DOHH2 (cell line): ENCODE measurements at regions not wholly inside any gene's neighbourhood (a gene's known extent, or its start where the extent isn't known, plus 50 kb on each side); places are given as distances from the start of the nearest gene placed in this dataset.

ENCODE experiments used
- H3F3A ChIP-seq: fragments of 200-600 bp; sonication (generic), shearing (Covaris generic); 2 replicates; pipeline ENCODE4 v1.6.0; 2016; ENCODE audit warnings: antibody characterized with exemption, mild to moderate bottlenecking; ENCODE audit not compliant: control insufficient read depth, insufficient read depth
- H3K27ac ChIP-seq: fragments of 200-600 bp; sonication (generic); 2 replicates; pipeline ENCODE4 v1.5.1; 2014; ENCODE audit warnings: low read depth, mild to moderate bottlenecking, low read length, moderate library complexity
- H3K27me3 ChIP-seq: fragments of 200-600 bp; sonication (generic); 2 replicates; pipeline ENCODE4 v1.6.1; 2014; ENCODE audit warnings: mild to moderate bottlenecking, low read length, mixed read lengths; ENCODE audit not compliant: control insufficient read depth
- H3K36me3 ChIP-seq: fragments of 200-600 bp; sonication (generic); 2 replicates; pipeline ENCODE4 v1.6.1; 2014; ENCODE audit warnings: mild to moderate bottlenecking, low read length, moderate library complexity, mixed read lengths; ENCODE audit not compliant: control insufficient read depth
- H3K4me1 ChIP-seq: fragments of 200-600 bp; sonication (generic); 2 replicates; pipeline ENCODE4 v1.6.1; 2014; ENCODE audit warnings: mild to moderate bottlenecking, low read length, mixed read lengths; ENCODE audit not compliant: control insufficient read depth
- H3K4me2 ChIP-seq: fragments of 200-600 bp; sonication (generic); 2 replicates; pipeline ENCODE4 v1.6.0; 2014; ENCODE audit warnings: mild to moderate bottlenecking, low read length, moderate library complexity
- H3K4me3 ChIP-seq: fragments of 200-600 bp; sonication (generic); 2 replicates; pipeline ENCODE4 v1.5.1; 2014; ENCODE audit warnings: mild to moderate bottlenecking, low read length, mixed read lengths
- H3K79me2 ChIP-seq: fragments of 200-600 bp; sonication (generic); 2 replicates; pipeline ENCODE4 v1.6.1; 2014; ENCODE audit warnings: mild to moderate bottlenecking, low read length, mixed read lengths; ENCODE audit not compliant: control insufficient read depth
- H3K9me2 ChIP-seq: fragments of 200-600 bp; sonication (generic); replicated peaks from 2 replicates; pipeline ENCODE4 v1.6.1; 2014; ENCODE audit warnings: mild to moderate bottlenecking, low read length, mixed read lengths; ENCODE audit not compliant: control insufficient read depth
- H3K9me3 ChIP-seq: fragments of 200-600 bp; sonication (generic); 2 replicates; pipeline ENCODE4 v1.6.1; 2014; ENCODE audit warnings: antibody characterized with exemption, low read length, mixed read lengths; ENCODE audit not compliant: control insufficient read depth, insufficient read depth
- H4K20me1 ChIP-seq: fragments of 200-600 bp; sonication (generic); 2 replicates; pipeline ENCODE4 v1.6.0; 2014; ENCODE audit warnings: low read depth, mild to moderate bottlenecking, antibody characterized with exemption, low read length, moderate library complexity; ENCODE audit not compliant: control insufficient read depth, insufficient read depth
- CTCF ChIP-seq: fragments of 200-600 bp; sonication (generic); IDR thresholded peaks from one replicate; pipeline ENCODE4 v1.5.1; 2014; ENCODE audit warnings: antibody characterized with exemption, mild to moderate bottlenecking, low read depth, low read length; ENCODE audit not compliant: poor library complexity, severe bottlenecking
- EZH2phosphoT487 ChIP-seq: fragments of 200-600 bp; sonication (generic); IDR thresholded peaks from 2 replicates; pipeline ENCODE4 v1.6.1; 2017; ENCODE audit warnings: borderline replicate concordance, mild to moderate bottlenecking, antibody characterized with exemption, low read length, moderate library complexity, mixed read lengths

GRCh38 chr6:30799210-30799609 is 54.9 kb upstream of the IER3 start:
- Histone ChIP-seq H3K4me2 (no peak overlapping the region), H3K4me3 (no peak overlapping the region), H3F3A (peaks cover 3% of the 10 kb centered on the region; the same call in 1 of the 2 replicates), H3K27ac (no peak overlapping the region), H3K9me2 (no peaks in the 10 kb centered on the region), H4K20me1 (no peaks in the 10 kb centered on the region), H3K79me2 (no peaks in the 10 kb centered on the region), H3K9me3 (no peaks in the 10 kb centered on the region), H3K36me3 (no peaks in the 10 kb centered on the region), H3K4me1 (no peaks in the 10 kb centered on the region; the same call in 1 of the 2 replicates), H3K27me3 (peaks cover 2% of the 10 kb centered on the region; the same call in 1 of the 2 replicates)
- TF ChIP-seq EZH2phosphoT487 (no peak), CTCF (no peak)

GRCh38 chr6:30798494-30798893 is 54.1 kb upstream of the IER3 start:
- Histone ChIP-seq H3K9me3 (no peaks in the 10 kb centered on the region), H3K4me3 (no peak overlapping the region), H3K27me3 (peaks cover 2% of the 10 kb centered on the region; the same call in 1 of the 2 replicates), H4K20me1 (no peaks in the 10 kb centered on the region), H3F3A (peaks cover 3% of the 10 kb centered on the region; the same call in 1 of the 2 replicates), H3K79me2 (no peaks in the 10 kb centered on the region), H3K4me2 (no peak overlapping the region), H3K27ac (no peak overlapping the region), H3K4me1 (peaks cover 4% of the 10 kb centered on the region), H3K9me2 (no peaks in the 10 kb centered on the region), H3K36me3 (no peaks in the 10 kb centered on the region)
- no peak for TF ChIP-seq CTCF

GRCh38 chr6:30795549-30796293 is 51.4 kb upstream of the IER3 start:
- no peak overlapping the region for H3K4me2 ChIP-seq

More at GRCh38 chr6:30795549-30796293, 51.4 kb upstream of the IER3 start:
- H3K27me3 ChIP-seq = peaks cover 2% of the 10 kb centered on the region; the same call in 1 of the 2 replicates
- H3K36me3 ChIP-seq = no peaks in the 10 kb centered on the region
- TF ChIP-seq CTCF = no peak
- no peak for TF ChIP-seq EZH2phosphoT487
- H3F3A ChIP-seq = peaks cover 3% of the 10 kb centered on the region; the same call in 1 of the 2 replicates
- H3K27ac ChIP-seq = no peak overlapping the region
- H3K4me3 ChIP-seq = no peak overlapping the region
- no peaks in the 10 kb centered on the region for H4K20me1 ChIP-seq
- no peaks in the 10 kb centered on the region for H3K9me3 ChIP-seq
- no peaks in the 10 kb centered on the region for H3K79me2 ChIP-seq
- H3K9me2 ChIP-seq = no peaks in the 10 kb centered on the region
- peaks cover 4% of the 10 kb centered on the region for H3K4me1 ChIP-seq
